ENCODE measurements at regions not wholly inside any gene's neighbourhood (a gene's known extent, or its start where the extent isn't known, plus 50 kb on each side); places are given as distances from the start of the nearest gene placed in this dataset.

GRCh38 chr3:65048151-65048550 lies 360.4 kb upstream of the ADAMTS9 start:
- no peak for DNase-seq (ENCODE audit: extremely low read depth, low read depth)

GRCh38 chr3:65045138-65045537 lies 357.3 kb upstream of the ADAMTS9 start:
- DNase-seq (ENCODE audit: extremely low read depth, low read depth) = no peak

GRCh38 chr3:65044401-65044800 lies 356.6 kb upstream of the ADAMTS9 start:
- no peak for DNase-seq (ENCODE audit: extremely low read depth, low read depth)

GRCh38 chr3:65042675-65043074 lies 354.9 kb upstream of the ADAMTS9 start:
- DNase-seq (ENCODE audit: extremely low read depth, low read depth) = no peak

- no peak for DNase-seq (ENCODE audit: extremely low read depth, low read depth)
Observed at GRCh38 chr3:65039754-65040210, 352.0 kb upstream of the ADAMTS9 start.

GRCh38 chr3:65037861-65038260 lies 350.1 kb upstream of the ADAMTS9 start:
- no peak for DNase-seq (ENCODE audit: extremely low read depth, low read depth)

GRCh38 chr3:65035246-65035645 lies 347.4 kb upstream of the ADAMTS9 start:
- no peak for DNase-seq (ENCODE audit: extremely low read depth, low read depth)

GRCh38 chr3:65033576-65033975 lies 345.8 kb upstream of the ADAMTS9 start:
- no peak for DNase-seq (ENCODE audit: extremely low read depth, low read depth)

- no peak for DNase-seq (ENCODE audit: extremely low read depth, low read depth)
Observed at GRCh38 chr3:65030847-65031463, 343.2 kb upstream of the ADAMTS9 start.

GRCh38 chr3:65030014-65030627 lies 342.3 kb upstream of the ADAMTS9 start:
- DNase-seq (ENCODE audit: extremely low read depth, low read depth) = no peak

- DNase-seq (ENCODE audit: extremely low read depth, low read depth) = no peak
Observed at GRCh38 chr3:65029130-65029529, 341.3 kb upstream of the ADAMTS9 start.

GRCh38 chr3:65028024-65028423 lies 340.2 kb upstream of the ADAMTS9 start:
- no peak for DNase-seq (ENCODE audit: extremely low read depth, low read depth)

GRCh38 chr3:65027335-65027734 lies 339.5 kb upstream of the ADAMTS9 start:
- no peak for DNase-seq (ENCODE audit: extremely low read depth, low read depth)

GRCh38 chr3:65026151-65026550 lies 338.4 kb upstream of the ADAMTS9 start:
- no peak for DNase-seq (ENCODE audit: extremely low read depth, low read depth)

- no peak for DNase-seq (ENCODE audit: extremely low read depth, low read depth)
Observed at GRCh38 chr3:65024148-65024547, 336.3 kb upstream of the ADAMTS9 start.

- DNase-seq (ENCODE audit: extremely low read depth, low read depth) = no peak
Observed at GRCh38 chr3:65020281-65021160, 332.7 kb upstream of the ADAMTS9 start.

- DNase-seq (ENCODE audit: extremely low read depth, low read depth) = no peak
Observed at GRCh38 chr3:65019443-65020055, 331.7 kb upstream of the ADAMTS9 start.

- no peak for DNase-seq (ENCODE audit: extremely low read depth, low read depth)
Observed at GRCh38 chr3:65018801-65019200, 331.0 kb upstream of the ADAMTS9 start.

GRCh38 chr3:65017359-65017758 lies 329.6 kb upstream of the ADAMTS9 start:
- DNase-seq (ENCODE audit: extremely low read depth, low read depth) = no peak

- DNase-seq (ENCODE audit: extremely low read depth, low read depth) = no peak
Observed at GRCh38 chr3:65015711-65016110, 327.9 kb upstream of the ADAMTS9 start.

- no peak for DNase-seq (ENCODE audit: extremely low read depth, low read depth)
Observed at GRCh38 chr3:65013053-65013452, 325.3 kb upstream of the ADAMTS9 start.
